Neural cell (in vitro differentiated cells): ENCODE measurements at regions not wholly inside any gene's neighbourhood (a gene's known extent, or its start where the extent isn't known, plus 50 kb on each side); places are given as distances from the start of the nearest gene placed in this dataset.

Source experiments
- MXI1 ChIP-seq: fragments of 450-650 bp; conservative IDR thresholded peaks from 2 replicates; pipeline ENCODE4 v1.6.1; 2014; ENCODE audit warnings: antibody characterized with exemption, mild to moderate bottlenecking; ENCODE audit not compliant: poor library complexity, severe bottlenecking
- TAF1 ChIP-seq: IDR thresholded peaks from 2 replicates; pipeline ENCODE4 v1.6.1; 2012; ENCODE audit warnings: low read depth
- TF ChIP-seq, protein P1 (sequence below): fragments of 450-650 bp; IDR thresholded peaks from 2 replicates; pipeline ENCODE4 v1.5.1; 2014; ENCODE audit warnings: antibody characterized with exemption, mild to moderate bottlenecking, moderate library complexity; ENCODE audit not compliant: poor library complexity, severe bottlenecking

- TF ChIP-seq MXI1 (no peak), TAF1 (no peak)
- TF ChIP-seq, protein P1, sequence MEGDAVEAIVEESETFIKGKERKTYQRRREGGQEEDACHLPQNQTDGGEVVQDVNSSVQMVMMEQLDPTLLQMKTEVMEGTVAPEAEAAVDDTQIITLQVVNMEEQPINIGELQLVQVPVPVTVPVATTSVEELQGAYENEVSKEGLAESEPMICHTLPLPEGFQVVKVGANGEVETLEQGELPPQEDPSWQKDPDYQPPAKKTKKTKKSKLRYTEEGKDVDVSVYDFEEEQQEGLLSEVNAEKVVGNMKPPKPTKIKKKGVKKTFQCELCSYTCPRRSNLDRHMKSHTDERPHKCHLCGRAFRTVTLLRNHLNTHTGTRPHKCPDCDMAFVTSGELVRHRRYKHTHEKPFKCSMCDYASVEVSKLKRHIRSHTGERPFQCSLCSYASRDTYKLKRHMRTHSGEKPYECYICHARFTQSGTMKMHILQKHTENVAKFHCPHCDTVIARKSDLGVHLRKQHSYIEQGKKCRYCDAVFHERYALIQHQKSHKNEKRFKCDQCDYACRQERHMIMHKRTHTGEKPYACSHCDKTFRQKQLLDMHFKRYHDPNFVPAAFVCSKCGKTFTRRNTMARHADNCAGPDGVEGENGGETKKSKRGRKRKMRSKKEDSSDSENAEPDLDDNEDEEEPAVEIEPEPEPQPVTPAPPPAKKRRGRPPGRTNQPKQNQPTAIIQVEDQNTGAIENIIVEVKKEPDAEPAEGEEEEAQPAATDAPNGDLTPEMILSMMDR = no peak
Observed at GRCh38 chr14:53743371-53743770, 213.3 kb downstream of the BMP4 start.
